Body of pancreas (tissue), 4 donors: ENCODE measurements at regions not wholly inside any gene's neighbourhood (a gene's known extent, or its start where the extent isn't known, plus 50 kb on each side); places are given as distances from the start of the nearest gene placed in this dataset.

Experiments
- ATAC-seq: fragments of 150-250 bp; one replicate; pipeline ENCODE4 v1.9.1; 2016
- DNase-seq, 4 donors: peaks; one replicate each; pipeline ENCODE4 v3.0.0-alpha.2; 2019
- H3K27ac ChIP-seq, 4 donors: fragments of 200-600 bp; sonication (generic); 1 replicate in 3 of 4; 2 replicates in 1 of 4; pipeline versions ENCODE4 v1.5.1 to v1.6.1; 2016 to 2019; ENCODE audit warnings: mild to moderate bottlenecking in 1 of 4, mixed read lengths in 1 of 4, moderate library complexity in 1 of 4
- H3K27me3 ChIP-seq, 2 donors: fragments of 200-600 bp; sonication (generic); one replicate each; pipeline ENCODE4 v1.6.0; 2016; ENCODE audit warnings: mild to moderate bottlenecking in 1 of 2
- H3K36me3 ChIP-seq, 2 donors: fragments of 200-600 bp; sonication (generic); replicated peaks in 1 of 2; 2 replicates each; pipeline ENCODE4 v1.5.1; 2016; ENCODE audit warnings: low read depth in 2 of 2; ENCODE audit not compliant: insufficient read depth in 1 of 2
- H3K4me1 ChIP-seq: fragments of 200-600 bp; sonication (generic); one replicate; pipeline ENCODE4 v1.6.0; 2016
- H3K4me3 ChIP-seq, 2 donors: fragments of 200-600 bp; sonication (generic); 1 replicate in 1 of 2; 2 replicates in 1 of 2; pipeline ENCODE4 v1.5.1; 2016 to 2019
- H3K9me3 ChIP-seq, 3 donors: fragments of 200-600 bp; sonication (generic); 1 replicate in 2 of 3; 2 replicates in 1 of 3; pipeline ENCODE4 v1.5.1; 2016
- CTCF ChIP-seq, 7 experiments: fragments of 450-650 bp in 4 of 7; fragments of 200-600 bp in 3 of 7; sonication (generic) in 3 of 7; IDR thresholded peaks; one replicate each; pipeline ENCODE4 v1.5.1; 2016 to 2019; ENCODE audit warnings: antibody characterized with exemption in 7 of 7
- POLR2A ChIP-seq, 3 donors: fragments of 450-650 bp; IDR thresholded peaks; one replicate each; pipeline ENCODE4 v1.6.1; 2016; ENCODE audit warnings: antibody characterized with exemption in 3 of 3, mild to moderate bottlenecking in 2 of 3
- WGBS, 2 donors: methylation state at CpG; one replicate each; pipeline ENCODE4 v1.1.5; 2017; 5-methylcytosine and 5-hydroxymethylcytosine counted together
- intact Hi-C: fragments of 100-400 bp; cut with DNase I; formaldehyde crosslinking; loops from one replicate; pipeline ENCODE4 v1.15.1; 2023

- ATAC-seq (no peak), DNase-seq (no peak)
- Histone ChIP-seq H3K9me3 (no peaks in the 10 kb centered on the region), H3K4me3 (no peak overlapping the region), H3K4me1 (no peaks in the 10 kb centered on the region), H3K27ac (no peak overlapping the region), H3K27me3 (no peaks in the 10 kb centered on the region), H3K36me3 (no peaks in the 10 kb centered on the region)
- intact Hi-C loops, result no loop called here
- TF ChIP-seq POLR2A (IDR thresholded peaks at IDR 0.05) (no peak), CTCF (IDR thresholded peaks at IDR 0.05) (no peak)
- 75 to 79% methylated on average over 3 of the region's 3 CpGs for WGBS, 2 donors
These were observed 134.7 kb downstream of the GAS1 start for GRCh38 chr9:86812616-86813015.

GRCh38 chr9:86809759-86810367 lies 137.4 kb downstream of the GAS1 start:
- Histone ChIP-seq H3K9me3 (no peaks in the 10 kb centered on the region), H3K4me3 (no peak overlapping the region), H3K36me3 (no peaks in the 10 kb centered on the region), H3K27me3 (no peaks in the 10 kb centered on the region), H3K4me1 (no peaks in the 10 kb centered on the region), H3K27ac (no peak overlapping the region)
- DNase-seq, result no peak
- intact Hi-C loops, result no loop called here
- no peak for TF ChIP-seq CTCF (IDR thresholded peaks at IDR 0.05)
- no peak for TF ChIP-seq POLR2A (IDR thresholded peaks at IDR 0.05)
- ATAC-seq, result no peak
- 85 to 87% methylated on average over 9 of the region's 9 CpGs for WGBS, 2 donors

- no peaks in the 10 kb centered on the region for H3K36me3 ChIP-seq
- no peaks in the 10 kb centered on the region for H3K9me3 ChIP-seq
- no peaks in the 10 kb centered on the region for H3K27me3 ChIP-seq
- TF ChIP-seq POLR2A (IDR thresholded peaks at IDR 0.05) (no peak), CTCF (IDR thresholded peaks at IDR 0.05) (no peak)
- H3K4me1 ChIP-seq, result no peaks in the 10 kb centered on the region
- no peak overlapping the region for H3K27ac ChIP-seq
- H3K4me3 ChIP-seq, result no peak overlapping the region
- WGBS, 2 donors, result 81 to 85% methylated on average over 6 of the region's 6 CpGs
- ATAC-seq (no peak), DNase-seq (no peak)
- intact Hi-C loops, result no loop called here
These were observed 138.2 kb downstream of the GAS1 start for GRCh38 chr9:86809151-86809550.

GRCh38 chr9:86807367-86807976 lies 139.8 kb downstream of the GAS1 start:
- no peak for ATAC-seq

More at GRCh38 chr9:86807367-86807976, 139.8 kb downstream of the GAS1 start:
- Histone ChIP-seq H3K27me3 (no peaks in the 10 kb centered on the region), H3K4me3 (no peak overlapping the region), H3K9me3 (no peaks in the 10 kb centered on the region), H3K36me3 (no peaks in the 10 kb centered on the region), H3K27ac (no peak overlapping the region), H3K4me1 (no peaks in the 10 kb centered on the region)
- DNase-seq, result no peak
- intact Hi-C loops, result no loop called here
- TF ChIP-seq CTCF (IDR thresholded peaks at IDR 0.05) (no peak), POLR2A (IDR thresholded peaks at IDR 0.05) (no peak)
- WGBS, 2 donors, result 65 to 86% methylated on average over 16 of the region's 16 CpGs
